Coronary artery (tissue), 2 donors: ENCODE measurements at regions not wholly inside any gene's neighbourhood (a gene's known extent, or its start where the extent isn't known, plus 50 kb on each side); places are given as distances from the start of the nearest gene placed in this dataset.

Source experiments
- DNase-seq: peaks from one replicate; pipeline ENCODE4 v3.0.0-alpha.2; 2017; ENCODE audit warnings: low spot score
- H3K27ac ChIP-seq, 2 donors: fragments of 200-600 bp; sonication (generic); one replicate each; pipeline ENCODE4 v1.5.1; 2016 to 2019
- H3K4me3 ChIP-seq: fragments of 200-600 bp; sonication (generic); 2 replicates; pipeline ENCODE4 v1.5.1; 2016; ENCODE audit warnings: mild to moderate bottlenecking, moderate library complexity
- TF ChIP-seq, protein P1 (sequence below): fragments of 200-600 bp; sonication (generic); IDR thresholded peaks from one replicate; pipeline ENCODE4 v1.5.1; 2019; ENCODE audit warnings: antibody characterized with exemption

DNA sequence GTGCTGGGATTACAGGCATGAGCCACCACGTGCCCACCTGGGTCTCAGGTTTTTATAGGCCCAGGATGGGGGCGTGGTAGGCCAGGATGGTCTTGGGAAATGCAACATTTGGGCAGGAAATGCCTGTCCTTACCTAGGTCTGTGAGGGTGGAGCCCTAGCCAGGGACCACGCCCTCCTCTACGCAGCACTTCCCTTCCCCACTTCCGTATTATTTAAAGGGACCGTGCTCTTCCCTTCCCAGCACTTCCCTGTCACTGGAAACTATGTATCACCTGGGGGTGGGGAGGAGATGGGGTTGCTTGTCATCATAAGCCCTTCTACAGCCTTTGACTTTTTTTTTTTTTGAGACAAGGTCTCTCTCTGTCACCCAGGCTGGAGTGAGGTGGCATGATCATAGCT, 238.9 kb upstream of the NLRP1 start:
- Histone ChIP-seq H3K27ac (no peak overlapping the region), H3K4me3 (no peak overlapping the region)
- no peak for DNase-seq
- TF ChIP-seq, protein P1, sequence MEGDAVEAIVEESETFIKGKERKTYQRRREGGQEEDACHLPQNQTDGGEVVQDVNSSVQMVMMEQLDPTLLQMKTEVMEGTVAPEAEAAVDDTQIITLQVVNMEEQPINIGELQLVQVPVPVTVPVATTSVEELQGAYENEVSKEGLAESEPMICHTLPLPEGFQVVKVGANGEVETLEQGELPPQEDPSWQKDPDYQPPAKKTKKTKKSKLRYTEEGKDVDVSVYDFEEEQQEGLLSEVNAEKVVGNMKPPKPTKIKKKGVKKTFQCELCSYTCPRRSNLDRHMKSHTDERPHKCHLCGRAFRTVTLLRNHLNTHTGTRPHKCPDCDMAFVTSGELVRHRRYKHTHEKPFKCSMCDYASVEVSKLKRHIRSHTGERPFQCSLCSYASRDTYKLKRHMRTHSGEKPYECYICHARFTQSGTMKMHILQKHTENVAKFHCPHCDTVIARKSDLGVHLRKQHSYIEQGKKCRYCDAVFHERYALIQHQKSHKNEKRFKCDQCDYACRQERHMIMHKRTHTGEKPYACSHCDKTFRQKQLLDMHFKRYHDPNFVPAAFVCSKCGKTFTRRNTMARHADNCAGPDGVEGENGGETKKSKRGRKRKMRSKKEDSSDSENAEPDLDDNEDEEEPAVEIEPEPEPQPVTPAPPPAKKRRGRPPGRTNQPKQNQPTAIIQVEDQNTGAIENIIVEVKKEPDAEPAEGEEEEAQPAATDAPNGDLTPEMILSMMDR, result no peak

DNA sequence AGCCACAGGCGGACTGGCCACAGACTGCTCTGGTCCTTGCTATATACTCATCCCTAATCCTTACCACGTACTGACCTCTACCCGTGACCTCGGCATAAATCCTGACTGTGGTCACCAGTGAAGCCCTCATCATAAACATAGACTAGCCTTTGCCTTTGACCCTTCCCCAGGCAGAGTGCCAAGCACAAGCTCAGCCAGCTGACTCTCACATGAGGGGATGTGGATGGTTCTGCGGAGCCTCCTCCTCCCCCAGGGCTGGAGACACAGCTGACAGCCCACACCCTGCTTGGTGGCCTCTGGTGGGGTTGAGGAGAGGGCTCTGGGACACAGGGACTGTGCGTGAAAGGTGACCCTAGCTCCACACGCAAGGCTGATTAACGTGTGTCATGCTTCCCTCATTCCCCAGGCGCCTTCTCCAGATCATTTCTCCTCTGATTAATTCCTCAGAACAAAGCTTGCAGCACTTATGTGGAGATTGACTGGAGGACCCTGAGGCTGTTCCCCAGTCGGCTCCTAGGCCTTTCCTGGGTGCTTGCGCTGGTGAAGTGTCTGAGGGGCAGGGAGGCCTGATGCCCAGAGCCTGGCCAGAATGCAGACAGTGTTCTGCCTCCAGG, 241.5 kb upstream of the NLRP1 start:
- no peak for DNase-seq
- TF ChIP-seq, protein P1, result no peak
- H3K27ac ChIP-seq, result no peak overlapping the region
- H3K4me3 ChIP-seq, result no peak overlapping the region

DNA sequence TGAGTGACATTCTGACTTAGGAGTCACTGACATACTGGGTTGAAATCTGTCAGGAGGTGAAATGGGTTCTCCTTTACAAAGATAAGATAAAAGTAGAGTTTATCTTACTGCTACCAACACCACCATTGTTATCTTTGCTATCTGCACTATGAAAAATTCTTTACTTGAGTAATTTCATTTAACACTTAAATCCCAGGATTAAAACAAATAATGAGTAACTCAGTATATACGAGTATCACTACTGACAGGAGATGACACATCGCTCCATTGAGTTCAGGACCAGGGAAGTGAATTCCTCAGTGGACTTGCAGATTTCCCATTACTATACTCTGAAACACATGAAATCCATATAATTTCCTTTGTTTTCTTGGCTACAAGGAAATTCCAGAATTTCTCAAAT, 242.1 kb upstream of the NLRP1 start:
- H3K27ac ChIP-seq, result no peak overlapping the region
- TF ChIP-seq, protein P1, result no peak
- H3K4me3 ChIP-seq, result no peak overlapping the region
- DNase-seq, result no peak

DNA sequence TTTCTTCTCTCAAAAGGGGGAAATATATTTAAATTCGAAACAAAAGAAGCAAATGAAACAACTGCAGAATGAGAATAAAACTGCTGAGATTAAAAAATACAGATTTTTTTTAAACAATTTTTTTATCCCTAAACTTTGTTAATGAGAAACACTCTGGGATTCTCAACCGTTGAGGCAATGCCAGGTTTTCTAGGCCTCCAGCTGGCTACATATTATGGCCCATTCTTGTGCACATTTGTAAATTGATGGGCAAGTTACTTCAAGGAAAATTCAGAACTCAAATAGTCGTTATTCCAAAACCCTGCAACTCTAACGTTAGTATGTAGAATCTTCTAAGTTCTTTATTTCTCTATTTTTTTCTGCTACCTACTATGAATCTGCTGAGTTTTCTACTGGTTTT, 239.3 kb upstream of the WSCD1 start:
- no peak for DNase-seq
- TF ChIP-seq, protein P1, result no peak
- Histone ChIP-seq H3K4me3 (no peak overlapping the region), H3K27ac (no peak overlapping the region)

DNA sequence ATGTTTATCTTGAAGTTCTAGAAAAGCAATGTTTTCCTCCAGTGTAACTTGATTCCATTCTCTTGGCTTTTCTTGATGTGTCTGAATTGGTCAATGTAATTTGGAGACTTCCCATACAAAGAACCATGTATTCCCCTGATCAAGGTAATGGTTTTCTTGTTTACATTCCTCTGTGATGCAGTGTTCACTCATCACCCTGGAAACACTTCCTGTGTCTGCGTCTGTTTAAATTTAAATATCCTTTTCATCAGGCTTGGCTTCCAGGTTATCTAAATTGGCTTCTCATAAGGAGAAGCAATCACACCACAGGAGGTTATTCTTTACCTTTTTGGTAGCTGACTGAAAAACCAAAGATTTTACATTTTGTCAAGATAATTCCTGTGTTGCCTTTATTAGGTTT, 237.3 kb upstream of the WSCD1 start:
- no peak for DNase-seq
- Histone ChIP-seq H3K27ac (no peak overlapping the region), H3K4me3 (no peak overlapping the region)
- TF ChIP-seq, protein P1, result no peak

DNA sequence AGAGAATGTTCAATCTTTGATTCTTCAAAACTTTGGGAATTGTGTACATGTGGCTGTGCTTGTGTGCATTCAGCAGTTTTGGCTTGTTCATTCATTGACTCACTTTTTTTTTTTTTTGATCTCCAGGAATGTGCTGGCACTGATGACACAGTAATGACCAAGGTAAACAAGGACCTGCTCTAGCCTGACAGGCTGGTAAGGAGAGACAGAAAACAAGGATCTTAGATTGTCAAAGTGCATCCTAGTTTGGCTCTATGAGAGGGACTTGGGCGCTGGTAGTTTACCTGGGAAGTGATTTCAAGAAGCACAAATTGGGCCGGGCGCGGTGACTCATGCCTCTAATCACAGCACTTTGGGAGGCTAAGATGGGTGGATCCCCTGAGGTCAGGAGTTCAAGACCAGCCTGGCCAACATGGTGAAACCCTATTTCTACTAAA, 233.1 kb upstream of the WSCD1 start:
- Histone ChIP-seq H3K27ac (no peak overlapping the region), H3K4me3 (no peak overlapping the region)
- TF ChIP-seq, protein P1, result no peak
- no peak for DNase-seq

DNA sequence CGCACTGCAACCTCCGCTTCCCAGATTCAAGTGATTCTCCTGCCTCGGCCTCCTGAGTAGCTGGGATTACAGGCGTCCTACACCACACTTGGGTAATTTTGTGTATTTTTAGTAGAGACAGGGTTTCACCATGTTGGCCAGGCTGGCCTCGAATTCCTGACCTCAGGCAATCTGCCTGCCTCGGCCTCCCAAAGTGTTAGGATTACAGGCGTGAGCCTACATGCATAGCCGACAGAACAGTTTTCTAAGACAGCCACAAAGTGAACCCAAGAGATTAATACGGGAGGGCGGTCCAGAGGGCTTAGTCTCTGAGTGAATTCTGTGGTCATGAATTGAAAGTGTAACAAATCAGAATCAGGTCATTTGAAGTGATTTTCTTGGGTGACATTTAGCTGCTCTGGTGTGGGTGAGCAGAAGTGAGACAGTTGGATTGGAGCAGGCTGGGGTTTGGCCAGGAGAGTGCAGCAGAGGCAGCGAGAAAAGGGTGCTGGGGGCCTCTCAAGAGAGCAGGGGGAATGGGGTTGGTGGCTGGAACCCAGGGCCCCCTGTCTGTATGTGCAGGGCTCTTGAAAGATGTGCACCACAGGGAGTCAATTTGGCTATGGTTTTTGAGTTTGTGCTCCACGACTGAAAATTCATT, 231.4 kb upstream of the WSCD1 start:
- no peak for DNase-seq
- no peak overlapping the region for H3K27ac ChIP-seq

More for the DNA sequence above, 231.4 kb upstream of the WSCD1 start:
- no peak overlapping the region for H3K4me3 ChIP-seq
- TF ChIP-seq, protein P1, result no peak
